ENCODE measurements at regions not wholly inside any gene's neighbourhood (a gene's known extent, or its start where the extent isn't known, plus 50 kb on each side); places are given as distances from the start of the nearest gene placed in this dataset.

DNA sequence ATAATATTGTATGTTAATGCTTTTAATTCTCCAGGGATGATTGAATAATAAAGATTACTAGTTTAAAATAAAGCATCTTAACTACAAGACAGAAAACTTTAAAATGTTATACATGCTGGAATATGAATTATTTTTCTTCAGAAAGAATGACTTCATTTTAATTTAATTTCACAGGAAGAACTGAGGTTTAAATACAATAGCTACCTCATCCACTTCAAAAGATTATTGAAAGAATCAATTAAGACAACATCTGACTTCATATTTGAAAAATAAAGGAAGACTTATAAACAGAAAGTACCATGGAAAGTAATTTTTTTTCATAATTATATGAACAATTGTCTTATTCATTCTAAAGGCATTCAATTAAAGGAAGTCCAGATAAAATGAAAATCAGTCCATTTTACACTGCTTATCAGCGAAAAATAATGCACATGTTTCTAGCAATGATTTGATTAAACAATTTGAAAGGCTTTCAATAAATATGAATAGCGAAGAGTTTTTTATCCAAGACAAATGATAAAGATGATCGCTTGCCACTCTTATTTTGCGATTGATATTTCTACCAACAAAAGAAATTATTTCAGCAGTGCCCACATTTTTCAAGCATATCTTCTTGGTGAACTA is 368.5 kb upstream of the OPRM1 start:
- no peak for DNase-seq (ENCODE audit: low read depth in 4 of 4, low spot score in 3 of 4)

GRCh38 chr6:153668758-153669157 is 370.3 kb upstream of the OPRM1 start:
- no peak for DNase-seq (ENCODE audit: low read depth in 4 of 4, low spot score in 3 of 4)

GRCh38 chr6:153662982-153663381 is 376.1 kb upstream of the OPRM1 start:
- DNase-seq (ENCODE audit: low read depth in 4 of 4, low spot score in 3 of 4), result no peak

GRCh38 chr6:153645326-153645725 is 393.7 kb upstream of the OPRM1 start:
- DNase-seq (ENCODE audit: low read depth in 4 of 4, low spot score in 3 of 4), result no peak

DNA sequence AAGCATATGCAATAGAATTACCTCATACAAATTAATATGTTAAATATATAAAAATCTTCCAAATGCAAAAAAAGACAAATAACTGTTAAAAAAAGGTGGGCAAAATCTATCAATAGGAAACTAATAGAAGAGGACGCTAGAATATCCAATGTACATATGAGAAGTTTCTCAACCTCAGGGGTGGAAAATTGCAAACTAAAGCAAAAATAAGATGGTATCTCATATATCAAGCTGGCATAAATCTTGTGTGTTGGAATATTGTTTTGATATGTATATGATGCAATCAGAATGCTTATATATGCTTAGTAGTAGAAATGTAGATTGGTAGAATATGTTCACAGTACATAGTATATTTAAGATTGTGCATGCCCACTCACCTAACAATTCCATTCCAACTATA is 395.0 kb upstream of the OPRM1 start:
- DNase-seq (ENCODE audit: low read depth in 4 of 4, low spot score in 3 of 4), result no peak

DNA sequence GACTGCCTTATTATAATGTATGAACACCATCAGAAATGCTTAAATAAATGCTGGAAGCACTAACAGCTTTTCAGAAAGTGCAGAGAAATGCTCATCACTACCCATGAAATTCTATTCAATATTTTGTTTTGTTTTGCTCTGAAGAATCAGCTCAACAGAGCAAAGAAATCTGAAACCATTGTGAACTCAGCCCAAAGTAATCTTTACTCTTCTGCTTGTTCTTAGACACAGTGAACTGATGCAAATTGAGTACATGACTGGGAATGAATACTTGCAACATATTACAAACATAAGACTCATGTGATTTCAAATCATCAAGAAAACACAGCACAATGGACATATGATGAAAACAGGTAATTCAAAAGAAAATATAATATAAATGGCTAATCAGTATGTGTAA is 404.6 kb upstream of the OPRM1 start:
- no peak for DNase-seq (ENCODE audit: low read depth in 4 of 4, low spot score in 3 of 4)

- DNase-seq (ENCODE audit: low read depth in 4 of 4, low spot score in 3 of 4), result peak; percentile 32 to 65 (median 49)
These were observed 414.0 kb upstream of the OPRM1 start for GRCh38 chr6:153625089-153625488.

- DNase-seq (ENCODE audit: low read depth in 4 of 4, low spot score in 3 of 4), result no peak
These were observed 414.5 kb upstream of the OPRM1 start for GRCh38 chr6:153624528-153624927.

- DNase-seq (ENCODE audit: low read depth in 4 of 4, low spot score in 3 of 4), result no peak
These were observed 415.5 kb upstream of the OPRM1 start for GRCh38 chr6:153623496-153623895.

GRCh38 chr6:153621491-153621890 is 417.5 kb upstream of the OPRM1 start:
- DNase-seq (ENCODE audit: low read depth in 4 of 4, low spot score in 3 of 4), result no peak

GRCh38 chr6:153621070-153621469 is 418.0 kb upstream of the OPRM1 start:
- DNase-seq (ENCODE audit: low read depth in 4 of 4, low spot score in 3 of 4), result no peak

- DNase-seq (ENCODE audit: low read depth in 4 of 4, low spot score in 3 of 4), result no peak
These were observed 420.4 kb upstream of the OPRM1 start for GRCh38 chr6:153618371-153619322.

GRCh38 chr6:153616506-153616905 is 422.5 kb upstream of the OPRM1 start:
- no peak for DNase-seq (ENCODE audit: low read depth in 4 of 4, low spot score in 3 of 4)

- DNase-seq (ENCODE audit: low read depth in 4 of 4, low spot score in 3 of 4), result no peak
These were observed 425.2 kb upstream of the OPRM1 start for GRCh38 chr6:153613719-153614455.

DNA sequence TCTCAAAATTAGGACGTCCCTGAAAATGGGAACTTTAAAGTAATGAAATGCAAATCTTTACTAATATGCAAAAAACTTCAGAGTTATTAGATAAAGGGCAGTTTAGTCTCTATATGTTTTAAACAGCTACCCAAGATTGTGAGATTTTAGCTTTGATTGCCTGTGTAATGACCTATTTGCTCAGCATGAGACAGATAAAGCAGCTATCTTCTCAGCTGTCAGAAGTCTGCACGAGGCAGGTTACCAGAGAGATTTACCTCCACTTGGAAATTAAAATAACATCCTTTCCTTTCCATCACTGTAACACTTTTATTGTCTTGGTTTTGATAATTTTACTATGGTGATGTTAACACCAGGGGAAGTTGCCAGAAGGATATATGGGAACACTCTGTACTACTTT is 436.6 kb upstream of the OPRM1 start:
- no peak for DNase-seq (ENCODE audit: low read depth in 4 of 4, low spot score in 3 of 4)

GRCh38 chr6:153599901-153600300 is 439.1 kb upstream of the OPRM1 start:
- DNase-seq (ENCODE audit: low read depth in 4 of 4, low spot score in 3 of 4), result no peak

GRCh38 chr6:153595903-153596302 is 443.1 kb upstream of the OPRM1 start:
- DNase-seq (ENCODE audit: low read depth in 4 of 4, low spot score in 3 of 4), result no peak

- no peak for DNase-seq (ENCODE audit: low read depth in 4 of 4, low spot score in 3 of 4)
These were observed 444.2 kb upstream of the OPRM1 start for GRCh38 chr6:153594871-153595270.

GRCh38 chr6:153591159-153591558 is 447.9 kb upstream of the OPRM1 start:
- DNase-seq (ENCODE audit: low read depth in 4 of 4, low spot score in 3 of 4), result no peak

DNA sequence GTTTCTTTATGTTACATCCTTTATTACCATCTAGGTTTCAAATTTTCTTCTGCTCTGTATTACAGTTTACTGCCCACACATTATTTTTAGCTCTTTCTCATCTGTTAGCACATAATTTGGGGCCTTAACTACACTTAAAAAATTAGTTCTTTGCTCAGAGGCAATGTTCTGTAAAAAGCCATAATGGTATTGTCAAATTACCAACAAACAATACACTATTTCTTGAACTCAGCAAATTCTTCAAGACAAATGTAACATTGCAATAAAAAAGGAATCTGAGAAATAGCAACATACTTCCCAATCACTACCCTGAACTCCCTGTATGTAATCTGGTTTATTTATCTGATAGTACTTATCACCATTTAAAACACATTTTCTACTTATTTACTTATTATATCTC is 448.6 kb upstream of the OPRM1 start:
- no peak for DNase-seq (ENCODE audit: low read depth in 4 of 4, low spot score in 3 of 4)

GRCh38 chr6:153588330-153588729 is 450.7 kb upstream of the OPRM1 start:
- no peak for DNase-seq (ENCODE audit: low read depth in 4 of 4, low spot score in 3 of 4)

Measured in right renal pelvis (tissue), 4 donors.